ENCODE measurements at regions not wholly inside any gene's neighbourhood (a gene's known extent, or its start where the extent isn't known, plus 50 kb on each side); places are given as distances from the start of the nearest gene placed in this dataset.

DNA sequence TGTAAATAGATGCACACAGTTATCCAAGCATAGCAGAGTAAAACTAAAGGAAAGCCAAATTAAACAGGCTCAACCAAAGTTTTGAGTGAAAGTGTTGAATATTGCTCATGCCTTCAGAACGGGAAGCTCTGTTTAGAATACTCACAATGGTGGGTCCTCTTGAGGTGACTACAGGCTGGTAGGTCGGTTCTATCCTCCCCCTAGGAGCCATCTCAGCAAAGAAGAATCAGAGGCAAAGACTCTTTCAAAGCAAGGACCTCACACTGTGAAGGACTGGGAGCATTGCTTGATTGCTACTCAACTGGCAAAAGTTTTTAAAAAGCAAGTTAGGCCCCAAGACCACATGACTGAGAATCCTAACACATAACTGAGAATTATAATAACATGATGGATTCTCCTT lies 88.4 kb upstream of the JAG1 start:
- no peak for DNase-seq
- TF ChIP-seq, protein P1, sequence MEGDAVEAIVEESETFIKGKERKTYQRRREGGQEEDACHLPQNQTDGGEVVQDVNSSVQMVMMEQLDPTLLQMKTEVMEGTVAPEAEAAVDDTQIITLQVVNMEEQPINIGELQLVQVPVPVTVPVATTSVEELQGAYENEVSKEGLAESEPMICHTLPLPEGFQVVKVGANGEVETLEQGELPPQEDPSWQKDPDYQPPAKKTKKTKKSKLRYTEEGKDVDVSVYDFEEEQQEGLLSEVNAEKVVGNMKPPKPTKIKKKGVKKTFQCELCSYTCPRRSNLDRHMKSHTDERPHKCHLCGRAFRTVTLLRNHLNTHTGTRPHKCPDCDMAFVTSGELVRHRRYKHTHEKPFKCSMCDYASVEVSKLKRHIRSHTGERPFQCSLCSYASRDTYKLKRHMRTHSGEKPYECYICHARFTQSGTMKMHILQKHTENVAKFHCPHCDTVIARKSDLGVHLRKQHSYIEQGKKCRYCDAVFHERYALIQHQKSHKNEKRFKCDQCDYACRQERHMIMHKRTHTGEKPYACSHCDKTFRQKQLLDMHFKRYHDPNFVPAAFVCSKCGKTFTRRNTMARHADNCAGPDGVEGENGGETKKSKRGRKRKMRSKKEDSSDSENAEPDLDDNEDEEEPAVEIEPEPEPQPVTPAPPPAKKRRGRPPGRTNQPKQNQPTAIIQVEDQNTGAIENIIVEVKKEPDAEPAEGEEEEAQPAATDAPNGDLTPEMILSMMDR (IDR thresholded peaks at IDR 0.05), result no peak
- TF ChIP-seq POLR2A (IDR thresholded peaks at IDR 0.05) (no peak), EP300 (IDR thresholded peaks at IDR 0.05) (no peak), POLR2AphosphoS5 (IDR thresholded peaks at IDR 0.05) (no peak)
- no peaks in the 10 kb centered on the region for H3K36me3 ChIP-seq
- H3K27ac ChIP-seq, result no peak overlapping the region
- no peak overlapping the region for H3K4me3 ChIP-seq
- no peaks in the 10 kb centered on the region for H3K4me1 ChIP-seq
- no peaks in the 10 kb centered on the region for H3K9me3 ChIP-seq
- no peaks in the 10 kb centered on the region for H3K27me3 ChIP-seq
- intact Hi-C loops (cut with DNase I), result no loop called here
- 83 to 90% methylated on average over 2 of the region's 2 CpGs for WGBS, 2 donors

DNA sequence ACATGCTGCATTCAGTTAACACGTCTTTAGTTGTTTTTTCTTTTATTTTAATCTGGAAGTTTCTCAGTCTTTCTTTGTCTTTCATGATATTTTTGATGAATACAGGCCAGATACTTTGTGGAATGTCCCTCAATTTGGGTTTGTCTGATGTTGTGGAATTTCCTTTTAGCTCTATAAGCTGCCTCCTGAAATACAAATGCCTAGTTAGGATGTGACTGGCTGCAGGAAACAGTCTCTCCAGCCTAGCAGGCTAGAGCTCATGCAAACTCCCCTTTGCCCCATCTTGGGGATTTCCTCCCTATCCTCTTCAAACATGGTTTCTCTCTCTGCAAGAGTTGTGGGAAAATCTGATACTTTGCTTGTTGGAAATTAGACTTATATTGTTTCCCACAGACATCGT lies 89.3 kb upstream of the JAG1 start:
- DNase-seq, result no peak
- intact Hi-C loops (cut with DNase I), result no loop called here
- no peaks in the 10 kb centered on the region for H3K4me1 ChIP-seq
- H3K27me3 ChIP-seq, result no peaks in the 10 kb centered on the region
- TF ChIP-seq EP300 (IDR thresholded peaks at IDR 0.05) (no peak), POLR2AphosphoS5 (IDR thresholded peaks at IDR 0.05) (no peak), POLR2A (IDR thresholded peaks at IDR 0.05) (no peak)
- TF ChIP-seq, protein P1 (IDR thresholded peaks at IDR 0.05), result no peak
- no peak overlapping the region for H3K4me3 ChIP-seq
- WGBS, 2 donors, result 35 to 73% methylated on average over 2 of the region's 2 CpGs
- H3K27ac ChIP-seq, result no peak overlapping the region
- no peaks in the 10 kb centered on the region for H3K36me3 ChIP-seq
- H3K9me3 ChIP-seq, result no peaks in the 10 kb centered on the region

DNA sequence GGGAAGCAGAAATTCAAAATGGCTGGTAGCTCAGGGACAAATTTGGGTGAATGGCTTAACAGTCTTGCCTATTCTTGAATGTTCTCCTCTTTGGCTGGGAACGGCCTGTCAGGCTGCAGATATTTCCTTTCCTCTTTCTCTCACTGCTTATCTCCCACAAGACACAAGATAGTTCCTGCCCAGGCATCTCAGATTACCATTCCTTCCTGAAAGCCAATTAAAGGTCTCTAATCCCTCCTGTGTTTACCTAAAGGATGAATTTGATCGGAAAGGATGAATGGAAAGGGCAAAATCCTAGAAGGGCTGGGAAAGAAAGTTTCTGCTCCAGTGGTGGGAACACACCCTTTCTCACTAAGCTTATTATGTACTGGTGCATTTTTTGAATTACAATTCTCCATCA lies 95.9 kb upstream of the JAG1 start:
- WGBS, 2 donors, result 57 to 75% methylated on average over 2 of the region's 2 CpGs
- Histone ChIP-seq H3K36me3 (no peaks in the 10 kb centered on the region), H3K27me3 (no peaks in the 10 kb centered on the region), H3K27ac (no peak overlapping the region), H3K4me3 (no peak overlapping the region), H3K9me3 (no peaks in the 10 kb centered on the region), H3K4me1 (no peaks in the 10 kb centered on the region)
- no peak for DNase-seq
- TF ChIP-seq, protein P1 (IDR thresholded peaks at IDR 0.05), result no peak
- TF ChIP-seq EP300 (IDR thresholded peaks at IDR 0.05) (no peak), POLR2A (IDR thresholded peaks at IDR 0.05) (no peak), POLR2AphosphoS5 (IDR thresholded peaks at IDR 0.05) (no peak)
- intact Hi-C loops (cut with DNase I), result no loop called here

DNA sequence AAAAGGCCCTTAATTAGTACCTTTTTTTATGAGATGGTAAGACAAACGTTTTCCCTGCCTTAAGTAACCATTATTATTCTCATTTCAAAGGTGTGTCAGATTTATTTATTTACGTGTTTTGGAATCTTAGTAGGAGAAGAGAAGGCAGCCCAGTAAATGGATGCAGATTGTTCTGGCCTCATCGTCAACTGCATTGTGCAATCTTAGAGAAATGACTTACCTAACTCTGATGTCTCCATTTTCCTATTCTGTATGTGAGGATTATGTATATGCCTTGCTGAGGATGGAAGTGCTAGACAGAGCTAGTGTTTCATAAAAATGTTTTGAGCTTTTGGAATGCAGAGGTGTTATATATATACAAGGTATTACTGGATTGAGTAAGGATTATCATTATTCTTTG lies 97.0 kb upstream of the JAG1 start:
- TF ChIP-seq POLR2A (IDR thresholded peaks at IDR 0.05), result no peak
- TF ChIP-seq, protein P1 (IDR thresholded peaks at IDR 0.05), result no peak
- no peak for TF ChIP-seq POLR2AphosphoS5 (IDR thresholded peaks at IDR 0.05)
- TF ChIP-seq EP300 (IDR thresholded peaks at IDR 0.05), result no peak
- Histone ChIP-seq H3K4me3 (no peak overlapping the region), H3K27ac (no peak overlapping the region), H3K9me3 (no peaks in the 10 kb centered on the region), H3K27me3 (no peaks in the 10 kb centered on the region), H3K4me1 (no peaks in the 10 kb centered on the region), H3K36me3 (no peaks in the 10 kb centered on the region)
- intact Hi-C loops (cut with DNase I), result no loop called here
- WGBS, 2 donors, result 74 to 82% methylated on average over 3 of the region's 3 CpGs
- DNase-seq, result no peak

DNA sequence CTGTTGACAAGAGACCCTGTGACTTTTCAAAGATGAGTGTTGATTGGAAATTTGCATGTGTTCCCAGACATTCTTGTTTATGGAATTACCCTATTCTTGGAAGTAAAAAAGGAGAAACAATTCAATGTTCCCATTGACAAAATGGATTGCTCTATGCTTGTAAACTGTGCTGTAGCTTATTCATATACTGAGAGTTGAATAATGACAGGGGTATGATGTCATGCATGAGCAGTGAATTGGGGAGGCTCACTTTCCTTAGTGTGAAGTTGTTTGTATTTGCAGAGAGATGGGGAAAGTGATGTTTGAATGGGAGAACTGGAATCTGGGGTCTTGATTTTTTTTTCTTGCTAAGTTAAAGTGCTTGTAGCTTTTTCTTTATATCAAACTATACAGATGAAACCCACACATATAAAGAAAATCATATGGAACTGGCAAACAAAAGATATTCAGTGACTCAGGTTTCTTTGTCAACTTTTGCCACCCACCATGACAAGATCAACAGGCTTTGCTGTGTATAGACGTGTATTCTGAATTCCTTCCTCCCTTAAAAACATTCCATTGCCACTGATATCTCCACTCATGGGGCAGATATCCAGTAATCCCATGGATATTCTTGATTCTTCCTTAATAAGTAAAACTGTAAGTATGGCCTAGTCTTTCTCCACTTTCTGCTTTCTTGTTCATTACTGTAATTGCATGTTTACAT lies 97.8 kb upstream of the JAG1 start:
- Histone ChIP-seq H3K4me3 (no peak overlapping the region), H3K27me3 (no peaks in the 10 kb centered on the region), H3K36me3 (no peaks in the 10 kb centered on the region), H3K4me1 (no peaks in the 10 kb centered on the region), H3K27ac (no peak overlapping the region), H3K9me3 (no peaks in the 10 kb centered on the region)
- DNase-seq, result no peak
- TF ChIP-seq POLR2A (IDR thresholded peaks at IDR 0.05), result no peak
- TF ChIP-seq, protein P1 (IDR thresholded peaks at IDR 0.05), result no peak
- TF ChIP-seq POLR2AphosphoS5 (IDR thresholded peaks at IDR 0.05), result no peak
- intact Hi-C loops (cut with DNase I), result no loop called here
- 91% methylated on average over 1 of the region's 1 CpG for WGBS, 2 donors

Data from sigmoid colon (tissue), 6 donors.